ENCODE measurements at regions not wholly inside any gene's neighbourhood (a gene's known extent, or its start where the extent isn't known, plus 50 kb on each side); places are given as distances from the start of the nearest gene placed in this dataset.

- no peak for TF ChIP-seq CTCF (IDR thresholded peaks at IDR 0.05)
- no peak for TF ChIP-seq ZFX (IDR thresholded peaks at IDR 0.05; ENCODE audit: borderline replicate concordance)
Observed at GRCh38 chr16:55136356-55137150, 187.4 kb upstream of the IRX6 start.

Data from 22Rv1 (cell line).